ENCODE measurements at regions not wholly inside any gene's neighbourhood (a gene's known extent, or its start where the extent isn't known, plus 50 kb on each side); places are given as distances from the start of the nearest gene placed in this dataset.
"Not testable (repeated sequence)": the region's sequence is repeated elsewhere in the genome, so short reads cannot be mapped to it uniquely, and the experiment has no call there.

GRCh38 chr6:168369786-168370185 is 50.2 kb upstream of the DACT2 start:
- DNase-seq = no peak

GRCh38 chr6:168370310-168370991 is 50.9 kb upstream of the DACT2 start:
- peak; percentile 20 for DNase-seq

GRCh38 chr6:168371185-168371584 is 51.6 kb upstream of the DACT2 start:
- no peak for DNase-seq

GRCh38 chr6:168371618-168371980 is 52.0 kb upstream of the DACT2 start:
- no peak for DNase-seq

GRCh38 chr6:168371981-168372711 is 52.6 kb upstream of the DACT2 start:
- no peak for DNase-seq

- DNase-seq = no peak
These were observed 53.3 kb upstream of the DACT2 start for GRCh38 chr6:168372889-168373288.

- DNase-seq = no peak
These were observed 53.8 kb upstream of the DACT2 start for GRCh38 chr6:168373389-168373788.

GRCh38 chr6:168374051-168374502 is 54.5 kb upstream of the DACT2 start:
- DNase-seq = no peak

GRCh38 chr6:168374541-168375071 is 55.0 kb upstream of the DACT2 start:
- no peak for DNase-seq

GRCh38 chr6:168376120-168376519 is 56.5 kb upstream of the DACT2 start:
- DNase-seq = no peak

- DNase-seq = no peak
These were observed 57.4 kb upstream of the DACT2 start for GRCh38 chr6:168376811-168377483.

GRCh38 chr6:168377484-168377855 is 57.9 kb upstream of the DACT2 start:
- DNase-seq = no peak

- no peak for DNase-seq
These were observed 58.6 kb upstream of the DACT2 start for GRCh38 chr6:168377856-168378832.

- DNase-seq = not testable (repeated sequence)
These were observed 60.0 kb upstream of the DACT2 start for GRCh38 chr6:168379579-168379978.

GRCh38 chr6:168380166-168380955 is 60.6 kb upstream of the SMOC2 start:
- not testable (repeated sequence) for DNase-seq

- no peak for DNase-seq
These were observed 59.9 kb upstream of the SMOC2 start for GRCh38 chr6:168380956-168381605.

- DNase-seq = no peak
These were observed 59.1 kb upstream of the SMOC2 start for GRCh38 chr6:168381726-168382458.

GRCh38 chr6:168383062-168383854 is 57.7 kb upstream of the SMOC2 start:
- DNase-seq = no peak

All from fibroblast of skin of right quadriceps (primary cell).